Astrocyte (in vitro differentiated cells and primary cell): ENCODE measurements at regions not wholly inside any gene's neighbourhood (a gene's known extent, or its start where the extent isn't known, plus 50 kb on each side); places are given as distances from the start of the nearest gene placed in this dataset.

Source experiments
- CTCF ChIP-seq: IDR thresholded peaks from 2 replicates; pipeline ENCODE4 v1.5.1; 2011; ENCODE audit warnings: low read depth, mild to moderate bottlenecking, inconsistent platforms, low read length, moderate library complexity; ENCODE audit not compliant: insufficient read depth
- EZH2 ChIP-seq: IDR thresholded peaks from 2 replicates; pipeline ENCODE4 v1.6.1; 2012; ENCODE audit warnings: mild to moderate bottlenecking, low read length, inconsistent platforms; ENCODE audit not compliant: insufficient read depth

DNA sequence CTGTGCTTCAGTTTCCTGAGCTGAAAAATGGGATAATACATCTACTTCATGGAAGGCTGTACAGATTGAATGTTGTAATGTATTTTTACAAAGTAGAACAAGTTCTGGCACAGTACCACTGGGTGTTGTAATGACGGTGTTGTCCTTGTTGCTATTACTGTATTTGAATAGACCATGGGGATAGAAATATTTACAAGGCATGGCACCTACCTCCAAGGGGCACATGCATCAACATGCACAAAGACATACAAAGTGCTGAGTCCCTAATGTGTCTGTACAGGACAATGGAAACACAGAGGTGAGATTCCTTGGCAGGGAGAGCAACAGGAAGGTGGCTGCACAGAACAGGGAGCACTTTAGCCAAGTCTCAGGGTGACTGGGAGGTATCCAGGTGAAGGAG is 930.6 kb upstream of the TMEM132C start:
- no peak for TF ChIP-seq EZH2
- TF ChIP-seq CTCF: no peak
